ENCODE measurements at regions not wholly inside any gene's neighbourhood (a gene's known extent, or its start where the extent isn't known, plus 50 kb on each side); places are given as distances from the start of the nearest gene placed in this dataset.

DNA sequence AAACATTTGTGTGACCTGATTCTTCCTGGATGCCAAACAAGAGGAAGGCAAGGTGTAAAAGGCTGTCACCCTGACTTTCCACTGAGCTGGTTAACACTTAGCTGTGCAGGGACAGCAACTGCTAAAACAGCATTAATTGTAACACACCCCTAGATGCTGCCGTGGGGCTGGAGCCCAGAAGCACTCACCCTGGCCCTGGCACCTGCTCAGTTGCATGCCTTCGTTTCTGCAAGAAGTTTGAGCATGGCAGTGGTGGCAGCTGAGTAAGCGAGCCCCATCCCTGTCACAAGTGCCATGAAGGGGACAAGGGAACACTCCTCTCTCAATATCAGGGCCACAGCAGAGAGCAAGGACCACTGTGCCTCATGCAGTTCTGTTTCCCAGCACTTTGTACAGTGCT lies 330.2 kb downstream of the TMEM114 start:
- no peak for TF ChIP-seq POLR2A (IDR thresholded peaks at IDR 0.05; ENCODE audit: low read depth)
- TF ChIP-seq, protein P1, sequence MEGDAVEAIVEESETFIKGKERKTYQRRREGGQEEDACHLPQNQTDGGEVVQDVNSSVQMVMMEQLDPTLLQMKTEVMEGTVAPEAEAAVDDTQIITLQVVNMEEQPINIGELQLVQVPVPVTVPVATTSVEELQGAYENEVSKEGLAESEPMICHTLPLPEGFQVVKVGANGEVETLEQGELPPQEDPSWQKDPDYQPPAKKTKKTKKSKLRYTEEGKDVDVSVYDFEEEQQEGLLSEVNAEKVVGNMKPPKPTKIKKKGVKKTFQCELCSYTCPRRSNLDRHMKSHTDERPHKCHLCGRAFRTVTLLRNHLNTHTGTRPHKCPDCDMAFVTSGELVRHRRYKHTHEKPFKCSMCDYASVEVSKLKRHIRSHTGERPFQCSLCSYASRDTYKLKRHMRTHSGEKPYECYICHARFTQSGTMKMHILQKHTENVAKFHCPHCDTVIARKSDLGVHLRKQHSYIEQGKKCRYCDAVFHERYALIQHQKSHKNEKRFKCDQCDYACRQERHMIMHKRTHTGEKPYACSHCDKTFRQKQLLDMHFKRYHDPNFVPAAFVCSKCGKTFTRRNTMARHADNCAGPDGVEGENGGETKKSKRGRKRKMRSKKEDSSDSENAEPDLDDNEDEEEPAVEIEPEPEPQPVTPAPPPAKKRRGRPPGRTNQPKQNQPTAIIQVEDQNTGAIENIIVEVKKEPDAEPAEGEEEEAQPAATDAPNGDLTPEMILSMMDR (IDR thresholded peaks at IDR 0.05), result no peak

All from esophagus muscularis mucosa (tissue), 3 donors.